Astrocyte (in vitro differentiated cells and primary cell): ENCODE measurements at regions not wholly inside any gene's neighbourhood (a gene's known extent, or its start where the extent isn't known, plus 50 kb on each side); places are given as distances from the start of the nearest gene placed in this dataset.

Source experiments
- CTCF ChIP-seq: IDR thresholded peaks from 2 replicates; pipeline ENCODE4 v1.5.1; 2011; ENCODE audit warnings: low read depth, mild to moderate bottlenecking, inconsistent platforms, low read length, moderate library complexity; ENCODE audit not compliant: insufficient read depth
- EZH2 ChIP-seq: IDR thresholded peaks from 2 replicates; pipeline ENCODE4 v1.6.1; 2012; ENCODE audit warnings: mild to moderate bottlenecking, low read length, inconsistent platforms; ENCODE audit not compliant: insufficient read depth

DNA sequence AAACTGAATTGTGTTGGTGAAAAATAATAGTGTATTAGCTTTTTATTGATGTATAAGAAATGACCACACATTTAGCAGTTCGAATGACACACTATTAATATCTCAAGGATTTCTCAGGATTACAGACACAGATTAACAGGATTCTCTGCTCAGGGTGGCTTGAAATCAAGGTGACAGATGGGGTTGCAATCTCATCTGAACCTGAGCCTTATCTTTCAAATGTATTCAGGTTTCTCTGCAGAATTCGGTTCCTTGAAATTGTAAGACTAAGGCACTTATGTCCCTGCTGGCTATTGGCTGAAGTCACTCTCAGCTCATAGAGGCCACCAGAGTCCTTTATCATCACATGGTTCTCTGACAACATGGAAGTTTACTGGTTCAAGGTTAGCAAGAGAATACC lies 1780.1 kb downstream of the ARAP2 start:
- no peak for TF ChIP-seq CTCF
- TF ChIP-seq EZH2, result no peak
